ENCODE measurements at regions not wholly inside any gene's neighbourhood (a gene's known extent, or its start where the extent isn't known, plus 50 kb on each side); places are given as distances from the start of the nearest gene placed in this dataset.

- CTCF ChIA-PET (ENCODE audit: unreplicated experiment) = no interaction called here
- no peak for TF ChIP-seq CTCF (conservative IDR thresholded peaks at IDR 0.05; ENCODE audit: low read length)
- TF ChIP-seq EZH2phosphoT487 (IDR thresholded peaks at IDR 0.05; ENCODE audit: borderline replicate concordance, low read depth, low read length) = no peak
- H3K79me2 ChIP-seq (ENCODE audit: insufficient read depth, low read depth, low read length) = no peaks in the 10 kb centered on the region
- no peaks in the 10 kb centered on the region for H3K9me2 ChIP-seq (ENCODE audit: insufficient read depth, low read length)
- no peaks in the 10 kb centered on the region for H4K20me1 ChIP-seq (ENCODE audit: insufficient read depth, low read length)
- POLR2A ChIA-PET = interaction anchor here (0.5 to 0.6 kb wide), 2 partner anchors 230 to 1768 kb away, joined by 3 read pairs; no protein-coding TSS in a partner anchor
- no peak overlapping the region for H3K27ac ChIP-seq (ENCODE audit: low read depth, low read length, poor library complexity, severe bottlenecking)
- no peaks in the 10 kb centered on the region for H3K4me1 ChIP-seq (ENCODE audit: insufficient read depth, low read length, poor library complexity, severe bottlenecking)
- H3K4me2 ChIP-seq (ENCODE audit: low read length) = no peak overlapping the region
- H3K4me3 ChIP-seq (ENCODE audit: low read depth, low read length, poor library complexity, severe bottlenecking) = no peak overlapping the region
- no peaks in the 10 kb centered on the region for H3K36me3 ChIP-seq (ENCODE audit: insufficient read depth, low read length)
- no peaks in the 10 kb centered on the region for H3K9me3 ChIP-seq (ENCODE audit: low read length)
- BruUV-seq (replicated peaks) = no TSS peak
- H2AFZ ChIP-seq (ENCODE audit: low read length) = no peak overlapping the region
- no peak for DNase-seq (ENCODE audit: low spot score)
- intact Hi-C loops (cut with micrococcal nuclease; ENCODE audit: unreplicated experiment) = no loop called here
These were observed 706.5 kb upstream of the FAM98A start for GRCh38 chr2:34305587-34305986.

- POLR2A ChIA-PET = no interaction called here
- TF ChIP-seq EZH2phosphoT487 (IDR thresholded peaks at IDR 0.05; ENCODE audit: borderline replicate concordance, low read depth, low read length) (no peak), CTCF (conservative IDR thresholded peaks at IDR 0.05; ENCODE audit: low read length) (no peak)
- no peaks in the 10 kb centered on the region for H3K79me2 ChIP-seq (ENCODE audit: insufficient read depth, low read depth, low read length)
- H3K36me3 ChIP-seq (ENCODE audit: insufficient read depth, low read length) = no peaks in the 10 kb centered on the region
- H3K27ac ChIP-seq (ENCODE audit: low read depth, low read length, poor library complexity, severe bottlenecking) = no peak overlapping the region
- CTCF ChIA-PET (ENCODE audit: unreplicated experiment) = no interaction called here
- no peaks in the 10 kb centered on the region for H4K20me1 ChIP-seq (ENCODE audit: insufficient read depth, low read length)
- intact Hi-C loops (cut with micrococcal nuclease; ENCODE audit: unreplicated experiment) = no loop called here
- no peaks in the 10 kb centered on the region for H3K4me1 ChIP-seq (ENCODE audit: insufficient read depth, low read length, poor library complexity, severe bottlenecking)
- H2AFZ ChIP-seq (ENCODE audit: low read length) = no peak overlapping the region
- no peaks in the 10 kb centered on the region for H3K9me2 ChIP-seq (ENCODE audit: insufficient read depth, low read length)
- no TSS peak for BruUV-seq (replicated peaks)
- H3K4me3 ChIP-seq (ENCODE audit: low read depth, low read length, poor library complexity, severe bottlenecking) = no peak overlapping the region
- no peaks in the 10 kb centered on the region for H3K9me3 ChIP-seq (ENCODE audit: low read length)
- no peak overlapping the region for H3K4me2 ChIP-seq (ENCODE audit: low read length)
- DNase-seq (ENCODE audit: low spot score) = no peak
These were observed 695.9 kb upstream of the FAM98A start for GRCh38 chr2:34294961-34295360.

- Histone ChIP-seq H3K4me3 (ENCODE audit: low read depth, low read length, poor library complexity, severe bottlenecking) (no peak overlapping the region), H4K20me1 (ENCODE audit: insufficient read depth, low read length) (no peaks in the 10 kb centered on the region), H2AFZ (ENCODE audit: low read length) (no peak overlapping the region), H3K4me2 (ENCODE audit: low read length) (no peak overlapping the region), H3K4me1 (ENCODE audit: insufficient read depth, low read length, poor library complexity, severe bottlenecking) (no peaks in the 10 kb centered on the region), H3K9me2 (ENCODE audit: insufficient read depth, low read length) (no peaks in the 10 kb centered on the region), H3K79me2 (ENCODE audit: insufficient read depth, low read depth, low read length) (no peaks in the 10 kb centered on the region), H3K36me3 (ENCODE audit: insufficient read depth, low read length) (no peaks in the 10 kb centered on the region), H3K27ac (ENCODE audit: low read depth, low read length, poor library complexity, severe bottlenecking) (no peak overlapping the region), H3K9me3 (ENCODE audit: low read length) (no peaks in the 10 kb centered on the region)
- no TSS peak for BruUV-seq (replicated peaks)
- CTCF ChIA-PET (ENCODE audit: unreplicated experiment) = no interaction called here
- DNase-seq (ENCODE audit: low spot score) = no peak
- POLR2A ChIA-PET = interaction anchor here (0.6 kb wide), 1 partner anchor 1104 kb away, joined by 6 read pairs; no protein-coding TSS in a partner anchor
- no peak for TF ChIP-seq CTCF (conservative IDR thresholded peaks at IDR 0.05; ENCODE audit: low read length)
- no peak for TF ChIP-seq EZH2phosphoT487 (IDR thresholded peaks at IDR 0.05; ENCODE audit: borderline replicate concordance, low read depth, low read length)
- intact Hi-C loops (cut with micrococcal nuclease; ENCODE audit: unreplicated experiment) = no loop called here
These were observed 692.0 kb upstream of the FAM98A start for GRCh38 chr2:34291076-34291475.

Measured in OCI-LY7 (cell line).